Esophagus squamous epithelium (tissue), 4 donors: ENCODE measurements at regions not wholly inside any gene's neighbourhood (a gene's known extent, or its start where the extent isn't known, plus 50 kb on each side); places are given as distances from the start of the nearest gene placed in this dataset.

ENCODE experiments used
- CTCF ChIP-seq, 6 experiments: fragments of 450-650 bp in 4 of 6; fragments of 200-600 bp in 2 of 6; sonication (generic) in 2 of 6; IDR thresholded peaks; one replicate each; pipeline ENCODE4 v1.5.1; 2016 to 2019; ENCODE audit warnings: antibody characterized with exemption in 6 of 6, mild to moderate bottlenecking in 4 of 6, moderate library complexity in 4 of 6
- POLR2A ChIP-seq, 4 donors: fragments of 450-650 bp; IDR thresholded peaks; one replicate each; pipeline ENCODE4 v1.6.1; 2017; ENCODE audit warnings: antibody characterized with exemption in 4 of 4, mild to moderate bottlenecking in 4 of 4, moderate library complexity in 3 of 4

DNA sequence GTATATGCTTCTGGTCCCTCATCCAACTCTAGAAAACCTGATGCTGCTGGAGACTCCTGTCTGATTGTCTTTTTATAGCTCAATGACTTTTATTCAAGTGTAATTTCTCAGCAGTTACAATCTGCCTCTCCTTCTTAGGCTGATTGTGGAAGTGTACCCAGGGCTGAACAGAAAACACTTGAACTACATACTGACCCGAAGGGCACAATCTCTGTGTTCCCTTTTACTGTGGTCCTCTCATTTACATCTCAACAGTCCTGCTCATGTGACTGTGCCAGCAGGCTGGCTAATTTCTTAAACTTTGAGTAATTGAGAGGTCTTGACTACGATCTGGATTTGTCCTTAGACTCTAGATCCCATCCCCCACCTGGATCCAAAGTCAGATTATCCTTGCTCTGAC, 863.4 kb downstream of the PDHA2 start:
- TF ChIP-seq CTCF (IDR thresholded peaks at IDR 0.05), result no peak
- no peak for TF ChIP-seq POLR2A (IDR thresholded peaks at IDR 0.05)
